ENCODE measurements at regions not wholly inside any gene's neighbourhood (a gene's known extent, or its start where the extent isn't known, plus 50 kb on each side); places are given as distances from the start of the nearest gene placed in this dataset.

DNA sequence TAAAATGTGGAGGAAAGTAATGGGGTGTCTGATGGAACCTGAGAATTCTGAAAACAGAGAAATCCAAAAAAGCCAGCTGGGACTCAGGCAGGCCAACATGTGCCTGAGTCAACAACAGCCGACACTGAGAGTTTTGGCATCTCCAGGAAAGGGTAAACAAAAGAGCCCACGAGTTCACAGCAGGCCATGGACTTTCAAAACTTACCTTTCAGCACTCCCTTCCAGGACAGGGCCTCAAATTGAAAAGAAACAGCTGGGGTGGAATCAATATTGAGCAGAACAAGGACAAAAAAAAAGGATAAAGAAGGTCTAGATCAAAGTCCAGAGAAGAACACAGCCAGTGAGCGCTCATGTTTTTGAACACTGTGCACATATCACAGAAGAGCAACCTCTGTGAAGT, 735.4 kb upstream of the GRM7 start:
- no peak for DNase-seq

DNA sequence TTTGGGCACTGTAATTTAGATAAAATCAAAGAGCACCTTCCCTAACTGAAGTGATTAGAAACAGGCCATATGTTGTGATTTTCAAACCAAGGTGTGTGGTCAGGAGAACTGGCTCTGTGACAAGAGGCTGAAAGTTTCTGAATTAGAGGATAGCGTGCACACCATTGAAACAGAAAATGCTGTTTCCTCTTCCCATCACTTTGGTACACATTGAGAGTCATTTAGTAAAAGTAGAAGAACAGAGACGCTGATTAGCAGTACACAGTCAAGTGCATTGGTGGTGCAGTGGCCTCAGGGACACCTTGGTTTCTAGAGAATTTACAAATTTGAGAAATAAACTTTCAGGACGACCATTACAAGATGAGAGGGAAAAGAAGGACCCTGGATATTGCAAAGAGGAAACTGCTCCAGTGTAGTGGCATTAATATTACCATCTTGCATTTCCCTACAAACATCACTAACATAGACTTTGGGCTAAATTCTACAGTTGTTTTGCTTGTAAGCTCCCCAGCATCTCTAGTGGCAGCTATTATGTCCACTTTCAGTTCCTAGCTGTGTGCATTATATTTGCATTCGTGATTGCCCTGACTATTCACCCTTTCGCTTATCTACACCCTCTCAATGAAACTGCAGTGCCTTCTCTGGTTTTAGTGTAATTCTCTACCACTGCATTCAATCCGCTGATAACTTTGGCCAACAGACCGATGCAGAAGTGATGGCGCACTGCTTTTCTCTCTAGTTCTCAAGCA, 728.1 kb upstream of the GRM7 start:
- no peak for DNase-seq

DNA sequence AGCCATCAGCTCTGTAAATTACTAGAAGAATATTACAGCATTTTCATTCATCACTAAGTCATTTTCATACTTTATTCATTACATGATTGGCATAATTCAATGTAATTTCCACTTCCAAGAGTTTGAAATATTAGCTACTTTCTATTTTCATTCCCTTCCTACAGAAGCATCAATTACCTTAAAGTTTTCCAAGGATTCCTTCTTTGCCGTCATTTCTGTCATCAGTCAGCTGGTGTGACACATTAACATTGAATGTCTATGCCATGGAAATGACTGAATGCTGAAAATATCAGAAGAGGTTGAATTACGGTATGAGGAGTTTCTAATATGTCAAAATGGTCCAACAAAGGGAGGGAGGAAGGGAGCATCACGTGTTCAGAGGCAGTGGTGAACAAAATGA, 718.2 kb upstream of the GRM7 start:
- DNase-seq: no peak

DNA sequence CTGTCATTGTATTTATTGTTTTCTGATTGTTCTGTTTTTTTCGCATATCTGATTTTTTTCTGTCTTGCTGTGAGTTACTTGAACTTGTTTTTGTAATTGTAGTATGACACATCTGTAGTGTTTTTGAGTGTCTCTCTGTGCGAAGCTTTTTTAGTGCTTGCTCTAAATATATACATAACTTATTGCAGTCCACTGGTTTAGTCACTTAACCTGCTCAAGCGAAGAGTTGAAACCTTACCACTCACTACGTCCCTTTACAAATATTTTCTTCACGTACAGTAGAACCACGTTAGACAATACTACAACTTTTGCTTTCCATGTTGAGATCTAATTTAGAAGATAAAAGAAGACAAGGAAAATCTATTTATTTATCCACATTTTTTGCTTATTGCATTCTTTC, 713.0 kb upstream of the GRM7 start:
- no peak for DNase-seq

DNA sequence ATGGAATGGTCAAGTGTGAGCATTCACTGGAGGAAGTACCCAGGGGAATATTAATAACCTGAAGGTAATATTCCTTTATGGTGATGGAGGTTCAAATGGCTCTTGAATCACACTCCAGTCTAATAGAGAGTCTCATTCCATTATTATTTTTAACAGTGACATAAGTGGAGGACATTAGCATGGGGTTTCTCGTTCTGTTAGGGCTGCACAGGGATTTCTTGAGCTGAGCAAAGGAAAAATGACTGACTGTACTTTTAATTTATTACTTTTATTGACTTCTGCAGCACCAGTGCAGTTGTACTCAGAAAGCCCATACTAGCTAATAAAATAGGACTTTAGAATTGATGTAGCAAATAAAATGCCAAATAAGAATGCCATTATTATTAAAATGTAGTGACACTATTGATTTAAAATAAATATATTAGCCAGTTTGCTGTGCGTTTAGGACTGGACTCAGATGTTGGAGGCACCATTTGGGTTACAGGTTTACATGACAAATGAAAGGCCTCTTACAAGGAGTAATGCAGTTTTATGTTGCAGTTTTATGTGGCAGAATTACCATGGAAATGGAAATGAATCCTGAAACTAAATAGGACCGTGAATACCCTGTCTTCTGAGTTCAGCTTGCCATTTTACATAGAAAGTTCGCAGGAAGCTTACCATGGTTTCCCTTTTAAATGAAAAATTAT, 705.1 kb upstream of the GRM7 start:
- no peak for DNase-seq

DNA sequence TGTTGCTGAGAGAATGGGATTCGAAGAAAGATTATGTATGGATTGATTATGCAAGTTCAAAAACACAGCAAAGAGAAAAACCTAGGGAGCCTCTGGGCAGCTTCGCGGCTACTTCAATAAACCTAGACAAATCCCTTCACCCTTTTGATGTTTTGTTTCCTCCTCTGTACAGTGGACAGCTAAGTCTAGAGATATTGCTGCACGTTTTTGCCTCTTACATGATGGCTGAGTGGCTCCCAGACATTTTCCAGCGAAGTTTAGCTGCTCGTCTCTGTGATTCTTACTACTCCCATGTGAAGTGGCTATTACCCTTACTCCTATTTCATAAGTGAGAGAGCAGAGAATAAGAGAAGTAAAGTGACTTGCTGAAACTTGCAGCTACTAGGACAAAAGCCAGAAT, 695.0 kb upstream of the GRM7 start:
- no peak for DNase-seq

DNA sequence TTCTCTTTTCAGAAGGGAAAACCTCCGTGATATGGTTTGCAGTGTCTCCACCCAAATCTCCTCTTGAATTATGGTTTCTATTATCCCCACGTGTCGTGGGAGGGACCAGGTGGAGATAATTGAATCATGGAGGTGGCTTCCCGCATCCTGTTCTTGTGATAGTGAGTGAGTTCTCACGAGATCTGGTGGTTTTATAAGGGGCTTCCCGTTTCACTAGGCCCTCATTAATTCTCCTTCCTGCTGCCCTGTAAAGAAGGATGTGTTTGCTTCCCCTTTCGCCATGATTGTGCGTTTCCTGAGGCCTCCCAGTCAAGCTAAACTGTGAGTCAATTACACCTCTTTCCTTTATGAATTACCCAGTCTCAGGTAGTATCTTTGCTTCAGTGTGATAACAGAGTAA, 692.7 kb upstream of the GRM7 start:
- no peak for DNase-seq

DNA sequence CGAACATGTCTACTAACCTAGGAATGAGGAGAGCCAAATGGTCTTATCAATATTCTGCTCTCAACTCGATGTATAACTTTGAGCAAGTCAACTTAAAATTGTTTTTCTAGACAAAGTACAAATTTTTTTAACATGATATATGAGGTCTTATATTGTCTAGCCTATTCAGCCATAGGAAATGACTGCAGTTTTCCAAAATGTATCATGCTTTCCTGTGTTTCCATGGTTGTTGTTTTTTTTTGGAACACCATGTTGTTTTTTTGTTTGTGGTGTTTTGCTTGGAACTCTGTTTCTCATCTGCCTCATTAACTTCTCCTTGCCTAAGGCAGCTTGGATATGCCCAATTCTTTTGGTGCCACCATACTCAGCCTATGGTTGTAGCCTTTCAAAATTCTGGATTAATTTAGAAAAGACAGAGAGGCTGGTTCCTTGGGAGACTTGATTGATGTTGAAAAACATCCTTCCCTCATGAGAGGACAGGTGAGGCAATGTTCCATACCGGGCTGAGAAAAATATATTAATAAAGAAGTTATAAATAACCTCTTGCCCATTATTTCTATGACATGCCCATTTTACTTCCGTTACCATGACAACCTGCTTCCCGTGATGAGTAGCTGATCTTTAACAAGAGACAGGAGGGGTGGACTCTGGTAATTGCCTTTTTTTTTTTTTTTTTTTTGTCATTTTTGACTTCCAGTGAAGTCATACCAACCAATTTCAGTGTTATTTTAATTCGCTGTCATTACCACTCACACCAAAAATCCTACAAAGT, 687.9 kb upstream of the GRM7 start:
- DNase-seq: no peak

DNA sequence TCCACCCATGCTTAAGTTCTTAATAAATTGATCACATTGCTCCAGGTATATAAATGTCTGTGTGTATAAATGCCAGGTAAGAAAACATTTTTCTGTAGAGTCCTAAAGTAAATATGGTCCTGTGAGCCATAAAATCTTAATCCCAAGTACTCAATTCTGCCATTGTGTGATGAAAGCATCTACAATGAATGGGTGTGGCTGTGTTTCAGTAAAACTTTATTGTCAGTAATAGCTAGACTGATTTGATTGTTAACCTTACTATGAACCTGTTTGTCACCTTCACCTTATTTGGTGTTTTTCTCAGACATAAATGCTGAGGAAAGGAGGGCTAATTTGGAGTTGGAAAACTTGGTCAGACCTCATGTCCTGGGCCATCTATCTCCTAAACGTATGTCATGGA, 683.5 kb upstream of the GRM7 start:
- DNase-seq: no peak

DNA sequence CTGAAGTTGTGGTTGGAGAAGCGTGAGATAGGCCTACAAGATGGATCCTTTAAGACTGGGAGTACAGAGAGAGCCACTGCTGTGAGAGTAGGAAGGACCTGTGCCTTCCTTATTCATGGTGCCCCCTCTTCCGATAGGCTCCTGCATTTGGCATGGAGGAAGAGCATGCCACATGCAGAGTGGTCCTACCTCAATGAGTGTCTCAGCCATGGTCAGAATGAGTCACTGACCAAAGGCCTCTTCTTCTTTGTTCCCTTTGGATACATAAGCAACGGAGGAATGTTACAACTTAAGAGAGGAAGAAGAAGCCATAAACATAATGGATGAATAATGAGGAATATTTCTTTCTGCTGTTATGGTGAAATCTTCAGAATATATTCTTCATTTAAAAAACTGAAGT, 681.2 kb upstream of the GRM7 start:
- DNase-seq: no peak

DNA sequence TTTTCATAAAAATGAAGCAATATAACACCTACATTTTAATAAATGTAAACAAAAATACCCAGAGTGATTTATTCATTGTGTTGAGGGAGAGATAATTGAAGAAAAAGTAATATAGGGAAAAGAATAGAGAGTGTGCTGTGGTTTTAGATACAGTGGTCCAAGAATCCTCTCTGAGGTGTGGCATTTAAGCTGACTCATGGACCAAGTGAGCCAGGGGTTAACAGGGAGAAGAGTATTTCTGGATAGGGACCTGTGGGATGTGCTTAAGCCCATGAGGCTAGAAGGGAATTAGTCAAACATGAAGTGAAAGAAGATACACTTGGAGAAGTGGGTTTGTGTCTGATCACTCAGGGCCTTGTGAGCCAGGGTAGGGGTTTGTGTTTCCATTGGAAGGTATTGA, 680.7 kb upstream of the GRM7 start:
- DNase-seq: no peak

DNA sequence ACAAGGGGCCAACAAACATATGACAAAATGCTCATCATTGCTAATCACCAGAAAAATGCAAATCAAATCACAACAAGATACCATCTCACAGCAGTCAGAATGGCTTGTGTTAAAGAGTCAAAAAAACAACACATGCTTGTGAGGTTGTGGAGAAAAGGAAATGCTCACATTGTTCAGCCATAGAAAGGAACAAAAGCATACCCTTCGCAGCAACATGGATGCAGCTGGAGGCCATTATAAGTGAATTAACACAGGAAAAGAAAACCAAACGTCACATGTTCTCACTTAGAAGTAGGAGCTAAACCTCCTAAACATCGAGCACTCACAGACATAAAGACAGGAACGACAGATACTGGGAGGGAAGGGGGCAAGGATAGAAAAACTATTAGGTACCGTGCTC, 678.4 kb upstream of the GRM7 start:
- no peak for DNase-seq

DNA sequence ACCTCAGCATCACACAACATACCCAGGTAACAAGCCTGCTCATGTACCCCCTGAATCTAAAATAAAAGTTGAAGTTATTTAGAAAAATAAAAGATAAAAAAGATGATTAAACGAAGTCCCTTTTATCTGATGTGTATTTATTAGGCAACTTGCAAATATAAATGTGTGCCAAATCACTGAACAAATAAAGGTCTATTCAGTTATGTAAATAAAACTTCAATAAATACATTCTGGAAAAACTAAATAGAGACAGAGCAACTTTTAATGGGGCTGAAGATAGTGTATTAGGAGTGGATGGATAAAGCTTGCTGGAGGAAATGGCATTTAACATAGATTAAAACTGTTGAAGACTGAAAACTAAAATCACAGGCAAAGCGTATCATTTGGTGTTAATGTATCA, 678.0 kb upstream of the GRM7 start:
- DNase-seq: no peak

DNA sequence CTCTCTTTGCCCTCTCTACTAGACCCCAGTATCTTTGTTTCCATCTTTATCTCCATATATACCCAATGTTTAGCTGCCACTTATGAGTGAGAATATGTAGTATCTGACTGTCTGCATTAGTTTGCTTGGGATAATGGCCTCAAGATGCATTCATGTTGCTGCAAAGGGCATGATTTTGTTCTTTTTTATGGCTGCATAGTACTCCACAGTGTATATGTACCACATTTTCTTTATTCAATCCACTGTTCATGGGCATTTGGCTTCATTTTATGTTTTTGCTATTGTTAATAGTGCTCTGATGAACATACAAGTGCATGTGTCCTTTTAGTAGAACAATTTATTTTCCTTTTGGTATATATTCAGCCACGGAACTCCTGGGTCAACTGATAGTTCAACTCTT, 671.5 kb upstream of the GRM7 start:
- no peak for DNase-seq

DNA sequence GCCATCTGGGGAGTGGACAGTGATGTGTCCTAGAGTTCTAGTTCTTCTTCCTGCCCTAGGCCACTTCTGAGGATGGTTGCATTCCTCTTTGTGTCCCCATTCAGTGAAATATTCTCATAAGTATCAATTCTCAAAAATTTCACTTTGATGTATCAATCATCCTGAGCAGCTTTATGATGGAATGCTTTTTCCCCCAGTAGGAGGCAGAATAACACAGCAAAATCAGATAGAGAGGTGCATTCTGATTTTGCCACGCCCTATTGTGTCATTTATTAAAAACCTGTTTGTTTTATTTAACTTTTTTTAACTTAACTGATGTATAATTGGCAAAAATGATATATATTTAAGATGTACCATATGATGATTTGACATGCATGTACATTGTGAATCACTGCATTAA, 656.0 kb upstream of the GRM7 start:
- DNase-seq: no peak

DNA sequence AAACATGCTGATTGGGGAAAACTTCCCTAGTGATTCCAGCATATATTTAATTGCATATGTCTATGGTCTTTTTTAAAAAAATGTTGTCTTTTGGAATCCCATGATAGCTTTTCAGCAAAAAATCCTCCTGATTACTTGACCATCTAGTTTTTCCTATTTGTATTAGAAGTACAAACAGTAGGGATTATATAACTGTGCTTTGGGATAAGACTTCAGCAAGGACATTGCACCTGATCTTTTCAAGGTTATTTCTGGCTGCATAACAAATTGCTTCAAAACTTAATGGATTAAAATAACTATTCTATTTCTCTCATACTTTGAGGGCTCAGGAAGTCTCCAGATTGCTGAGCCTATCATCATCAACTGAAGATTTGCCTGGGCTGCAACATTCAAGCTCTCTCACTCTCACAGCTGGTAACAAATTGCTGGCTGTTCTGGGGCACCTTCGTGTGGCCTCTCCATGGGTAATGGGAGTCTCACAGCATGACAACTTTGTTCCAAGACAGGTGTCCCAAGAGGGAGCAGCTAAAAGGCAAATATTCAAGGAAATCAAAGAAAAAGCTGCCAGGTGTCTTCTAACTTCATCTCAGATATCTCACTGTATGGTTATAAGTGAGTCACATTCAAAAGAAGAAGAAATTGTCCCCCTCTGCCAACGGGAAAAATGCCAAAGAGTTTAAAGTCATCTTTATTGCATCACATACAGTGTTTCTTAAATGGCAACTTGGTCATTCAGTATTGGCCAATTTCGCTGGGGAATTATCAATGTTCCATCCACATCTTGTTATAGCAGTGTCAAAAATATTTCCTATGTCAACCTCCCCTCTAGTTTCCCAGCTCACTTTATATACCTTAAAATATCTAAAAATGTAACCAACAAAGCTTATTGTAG, 644.5 kb upstream of the GRM7 start:
- DNase-seq: no peak

DNA sequence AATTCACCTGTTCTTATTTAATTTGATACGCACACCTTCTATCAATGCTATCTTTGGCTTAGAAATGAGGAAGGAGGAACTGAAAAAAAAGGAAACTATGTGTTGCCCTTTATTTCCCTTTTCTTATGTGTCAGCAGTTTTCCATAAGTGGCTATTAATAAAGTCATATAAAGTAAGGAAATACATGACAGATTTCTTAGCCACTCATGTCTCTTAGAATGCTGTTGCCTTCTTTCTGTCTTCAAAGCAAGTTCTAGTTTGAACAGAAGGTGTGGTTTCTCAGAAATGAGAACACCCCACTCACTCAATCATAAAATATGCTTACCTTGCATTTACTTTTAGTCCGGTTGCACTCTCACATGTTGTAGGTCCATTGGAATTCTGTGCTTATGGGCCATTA, 640.5 kb upstream of the GRM7 start:
- no peak for DNase-seq

DNA sequence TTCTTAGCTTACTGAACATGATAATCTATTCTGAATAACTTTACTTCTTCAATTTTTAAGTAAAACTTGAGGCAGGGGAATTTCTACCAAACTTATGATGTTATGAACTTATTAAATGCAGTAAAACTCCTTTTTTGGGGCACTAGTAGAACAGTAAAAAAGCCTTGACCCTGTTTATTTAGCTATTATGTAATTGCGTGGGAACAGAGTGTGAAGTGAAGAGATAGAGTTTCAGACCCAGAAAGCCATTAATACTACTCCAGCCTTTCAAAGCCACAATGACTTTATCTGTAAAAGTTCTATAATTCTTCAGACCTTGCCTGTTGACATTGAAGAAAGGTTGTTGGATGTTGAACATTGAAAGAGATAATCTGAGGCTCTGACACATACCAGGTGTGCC, 638.8 kb upstream of the GRM7 start:
- no peak for DNase-seq

DNA sequence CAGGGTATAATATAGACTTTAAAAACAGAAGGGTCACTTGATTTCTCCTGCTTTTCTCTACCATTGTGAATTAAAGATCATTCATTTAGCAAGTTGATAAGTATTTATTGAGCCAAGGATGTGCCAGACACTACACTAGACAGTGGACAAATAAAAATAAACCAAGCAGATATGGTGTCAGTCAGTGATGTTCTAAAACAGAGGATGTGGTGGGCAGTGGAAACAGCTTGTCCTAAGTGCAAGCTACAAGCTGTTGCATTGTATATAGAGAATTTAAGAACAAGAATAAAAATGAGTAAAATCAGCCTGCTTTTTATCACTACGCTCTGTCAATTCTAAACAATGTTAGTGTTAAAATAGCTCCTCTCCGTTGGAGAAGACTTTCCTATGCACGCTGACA, 637.3 kb upstream of the GRM7 start:
- DNase-seq: no peak

DNA sequence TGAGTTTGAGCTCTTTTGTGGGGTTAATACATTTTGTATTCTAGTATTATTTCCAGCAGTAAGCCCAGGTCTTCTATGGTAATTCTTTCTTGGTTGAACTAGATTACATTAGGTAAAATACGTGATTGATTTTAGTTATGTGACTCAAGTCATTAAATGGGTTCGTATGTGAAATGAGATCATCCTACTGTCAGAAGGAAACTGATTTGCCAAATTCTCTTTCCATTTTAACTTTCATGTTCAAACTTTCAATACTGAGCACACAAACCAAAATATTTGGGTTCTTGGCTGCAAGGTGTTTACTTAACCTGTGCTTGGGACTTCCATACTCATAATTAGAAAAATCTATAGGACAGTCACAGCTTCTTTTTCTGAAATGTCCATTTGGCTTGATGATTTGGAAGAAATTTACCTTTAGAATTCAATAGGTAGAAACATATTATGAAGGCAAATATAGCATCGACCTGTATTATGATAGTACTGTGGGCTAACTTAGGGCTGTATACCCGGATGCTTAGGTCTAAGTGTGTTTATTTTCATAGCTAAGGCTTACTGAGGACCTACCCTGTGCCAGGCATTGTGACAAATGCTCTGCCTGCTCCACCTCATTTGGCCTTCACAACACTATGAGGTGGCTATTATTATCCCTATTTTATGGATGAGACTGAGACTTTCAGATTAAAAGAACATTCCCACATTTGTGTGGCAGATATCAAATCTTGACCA, 631.8 kb upstream of the GRM7 start:
- no peak for DNase-seq

DNA sequence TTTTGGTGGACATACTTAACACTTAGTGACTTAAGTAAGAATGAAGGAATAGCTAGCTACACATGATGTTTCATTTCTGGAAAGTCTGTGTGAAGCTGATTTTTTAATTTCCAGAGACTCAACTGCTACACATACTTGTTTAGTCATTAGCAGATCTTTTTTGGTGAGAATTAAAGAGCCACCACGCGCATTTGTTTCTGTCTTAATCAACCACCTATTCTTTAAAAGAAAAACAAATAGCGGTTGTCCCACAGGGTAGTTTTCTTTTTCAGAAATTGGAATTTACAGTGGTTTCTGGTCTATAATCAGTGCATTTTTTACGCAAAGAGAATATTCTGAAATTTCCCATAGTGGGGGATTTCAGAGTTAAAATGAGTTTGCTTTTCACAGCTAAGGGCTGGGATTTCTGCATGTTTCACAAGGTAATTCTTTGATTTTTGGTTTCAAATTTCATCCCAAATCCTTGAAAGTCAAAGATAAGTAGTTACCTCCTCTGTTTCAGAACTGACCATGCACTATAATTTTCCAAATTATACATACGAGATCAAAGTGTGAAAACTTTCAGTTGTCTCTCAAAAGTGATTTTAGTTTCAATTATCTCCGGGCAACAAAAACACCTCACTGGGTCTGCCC, 631.0 kb upstream of the GRM7 start:
- DNase-seq: no peak

DNA sequence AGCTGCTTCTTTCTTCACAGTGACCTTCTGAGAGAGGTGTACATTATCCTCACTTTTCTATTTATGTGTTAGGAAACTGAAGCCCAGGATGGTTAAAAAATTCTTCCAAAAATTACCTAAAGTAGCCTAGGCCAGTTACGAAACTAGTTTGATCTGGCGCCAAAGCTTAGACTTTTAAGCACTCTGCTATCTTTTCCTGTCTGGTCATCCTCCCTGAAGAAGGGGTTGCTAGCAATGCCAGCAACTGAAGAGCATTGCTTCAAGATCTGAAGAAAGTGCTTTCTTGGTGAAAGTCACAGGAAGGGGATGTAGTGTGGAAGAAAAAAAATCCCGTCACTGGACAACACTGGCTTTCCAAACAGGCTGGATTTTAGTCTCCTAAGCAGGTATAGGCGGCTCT, 618.8 kb upstream of the GRM7 start:
- no peak for DNase-seq

All from NCI-H510A (cell line).